Head of caudate nucleus (tissue), 42 donors: ENCODE measurements at regions not wholly inside any gene's neighbourhood (a gene's known extent, or its start where the extent isn't known, plus 50 kb on each side); places are given as distances from the start of the nearest gene placed in this dataset.

Source experiments
- DNase-seq, 42 donors: peaks; one replicate each; pipeline versions ENCODE4 v3.0.0 to v3.0.0-alpha.2; 2020 to 2021; ENCODE audit warnings: mixed read lengths in 7 of 42
- intact Hi-C: fragments of 100-400 bp; cut with DNase I; formaldehyde crosslinking; loops from one replicate; pipeline ENCODE4 v1.15.0; 2022

DNA sequence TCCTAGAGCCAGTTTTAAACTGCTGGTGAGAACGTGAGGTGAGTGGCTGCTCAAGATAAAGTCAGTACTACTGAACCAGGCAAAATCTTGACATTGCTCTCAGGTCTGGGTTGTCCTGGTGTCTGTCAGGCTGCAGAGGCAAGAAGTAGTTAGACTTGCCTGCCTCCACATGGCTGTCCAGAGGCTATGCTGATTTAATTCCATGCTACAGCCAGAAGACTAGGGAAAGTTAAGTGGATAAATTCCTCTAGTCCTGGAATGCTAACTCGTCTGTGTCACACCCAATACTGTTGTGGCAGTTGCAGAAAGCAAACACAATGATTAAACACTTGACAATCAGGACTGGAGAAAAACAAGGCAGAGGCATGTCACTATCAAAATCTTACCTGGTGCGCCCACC, 118.9 kb downstream of the ACER2 start:
- intact Hi-C loops: no loop called here
- DNase-seq: no peak

DNA sequence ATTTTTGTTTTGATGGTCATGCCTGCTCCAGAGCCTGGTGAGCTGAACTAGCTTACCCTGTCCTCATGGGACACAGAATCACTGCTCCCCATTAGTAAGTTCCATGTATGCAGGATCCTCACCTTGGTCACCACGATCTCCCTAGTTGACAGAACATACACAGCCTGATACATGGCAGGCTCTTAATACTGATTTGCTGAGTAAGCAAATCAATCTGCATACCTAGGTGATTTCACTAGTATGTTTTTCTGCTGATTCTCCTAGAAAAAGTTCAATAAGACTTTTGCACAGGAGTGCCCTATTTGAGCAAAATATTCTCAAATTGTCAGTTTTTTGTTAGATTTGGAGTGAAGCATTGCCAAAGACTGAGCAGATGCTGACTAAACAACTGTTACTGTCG, 113.7 kb downstream of the ACER2 start:
- intact Hi-C loops: no loop called here
- no peak for DNase-seq

DNA sequence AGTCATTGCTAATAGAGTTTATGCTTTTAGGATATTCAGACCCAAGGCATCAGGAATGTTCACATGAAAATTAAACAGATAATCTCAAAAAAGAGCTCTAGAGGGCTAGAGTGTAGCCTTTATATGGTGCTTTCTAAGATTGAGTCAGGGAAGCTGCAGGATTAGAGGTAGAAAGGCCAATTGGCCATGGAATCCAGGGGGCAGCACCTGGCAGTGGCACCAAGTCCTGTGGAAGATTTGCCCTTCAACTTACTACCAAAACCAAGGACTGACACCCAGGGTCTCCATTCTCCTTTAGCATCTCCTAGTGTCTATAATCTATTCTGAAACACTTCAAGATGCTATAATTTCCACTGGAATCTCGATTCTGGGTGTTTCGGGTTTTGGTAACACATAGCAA, 112.4 kb downstream of the ACER2 start:
- DNase-seq: no peak
- intact Hi-C loops: no loop called here

DNA sequence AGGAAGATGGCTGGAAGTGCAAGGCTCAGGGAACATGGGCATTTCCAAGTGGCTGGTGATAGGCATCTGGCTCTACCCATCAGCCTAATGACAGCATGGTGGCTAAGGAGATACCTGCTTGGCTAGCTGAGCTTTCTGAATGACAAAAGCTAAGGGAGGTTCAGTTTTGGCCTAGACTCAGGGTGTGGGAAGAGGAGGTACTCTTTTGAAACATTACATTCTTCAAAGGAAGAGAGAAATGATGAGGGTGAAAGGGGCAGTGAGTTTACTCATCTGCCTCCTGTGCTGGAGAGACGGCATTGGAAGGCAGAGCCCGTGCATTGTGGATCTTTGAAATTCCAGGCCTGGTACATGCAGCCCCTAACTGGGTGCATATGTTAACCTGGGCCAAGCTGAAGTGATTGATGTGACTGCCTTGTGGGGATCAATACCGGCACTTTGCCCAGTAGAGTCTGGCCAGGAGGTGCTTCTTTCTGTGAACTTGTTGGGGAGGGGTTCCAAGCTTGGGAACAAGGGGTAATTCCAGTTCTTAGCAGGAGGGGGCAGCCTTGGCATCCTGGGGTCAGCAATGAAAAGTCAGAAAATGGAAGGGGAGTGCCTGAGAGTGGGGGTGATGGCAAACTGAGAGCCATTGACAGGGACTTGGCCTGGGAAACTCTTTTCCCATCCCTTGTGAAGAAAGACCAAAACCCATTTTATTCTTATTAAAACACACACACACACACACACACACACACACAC, 108.6 kb downstream of the ACER2 start:
- intact Hi-C loops: no loop called here
- peak in 2 of 42 donors; percentile 37 to 65 for DNase-seq

DNA sequence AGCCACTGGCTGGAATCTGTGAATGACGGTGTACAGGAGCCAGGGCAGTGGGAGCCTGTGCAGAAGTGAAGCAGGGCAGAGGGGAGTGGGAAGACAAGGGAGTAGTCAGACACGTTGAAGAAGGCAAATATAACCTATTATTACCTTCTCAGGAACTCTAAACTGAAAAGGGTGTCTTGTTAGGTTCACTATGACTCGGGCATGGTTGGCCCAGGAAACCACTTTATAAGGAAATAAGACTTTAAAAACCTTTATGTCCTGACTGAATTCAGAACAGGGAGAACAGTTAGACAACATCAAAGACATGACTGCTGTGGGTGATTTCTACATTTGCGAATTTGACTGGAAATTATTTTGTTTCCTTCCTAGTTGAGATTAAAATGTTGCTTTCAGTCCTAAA, 107.5 kb downstream of the ACER2 start:
- intact Hi-C loops: no loop called here
- DNase-seq: no peak

DNA sequence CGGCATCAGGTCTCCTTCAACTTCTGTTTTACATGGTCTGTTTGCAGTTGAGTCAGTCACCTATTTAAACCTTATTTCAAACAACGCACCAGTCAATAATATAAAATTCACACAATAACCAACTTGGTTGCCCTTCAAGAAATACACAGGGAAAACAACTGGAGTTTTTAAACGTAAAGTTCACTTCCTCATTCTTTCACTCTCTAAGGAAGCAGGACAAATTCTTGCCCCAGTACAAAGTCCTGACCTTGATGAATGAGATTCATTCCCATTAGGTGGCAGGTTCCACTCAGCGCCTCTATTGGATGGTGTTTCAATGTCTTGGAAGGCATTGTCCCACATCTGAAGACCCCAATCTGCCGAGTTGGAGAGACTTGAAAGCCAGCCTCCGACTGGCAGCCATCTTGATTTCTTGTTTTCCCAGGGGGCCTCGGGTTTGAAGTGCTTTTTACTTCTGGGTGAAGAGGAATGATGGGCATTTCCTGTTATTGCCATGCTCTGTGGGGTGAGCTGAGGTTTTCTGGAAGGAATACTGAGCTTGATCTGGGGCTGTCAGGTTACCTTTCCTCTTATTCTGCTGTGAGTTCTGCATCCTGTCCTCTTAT, 105.0 kb downstream of the ACER2 start:
- DNase-seq: no peak
- intact Hi-C loops: no loop called here

DNA sequence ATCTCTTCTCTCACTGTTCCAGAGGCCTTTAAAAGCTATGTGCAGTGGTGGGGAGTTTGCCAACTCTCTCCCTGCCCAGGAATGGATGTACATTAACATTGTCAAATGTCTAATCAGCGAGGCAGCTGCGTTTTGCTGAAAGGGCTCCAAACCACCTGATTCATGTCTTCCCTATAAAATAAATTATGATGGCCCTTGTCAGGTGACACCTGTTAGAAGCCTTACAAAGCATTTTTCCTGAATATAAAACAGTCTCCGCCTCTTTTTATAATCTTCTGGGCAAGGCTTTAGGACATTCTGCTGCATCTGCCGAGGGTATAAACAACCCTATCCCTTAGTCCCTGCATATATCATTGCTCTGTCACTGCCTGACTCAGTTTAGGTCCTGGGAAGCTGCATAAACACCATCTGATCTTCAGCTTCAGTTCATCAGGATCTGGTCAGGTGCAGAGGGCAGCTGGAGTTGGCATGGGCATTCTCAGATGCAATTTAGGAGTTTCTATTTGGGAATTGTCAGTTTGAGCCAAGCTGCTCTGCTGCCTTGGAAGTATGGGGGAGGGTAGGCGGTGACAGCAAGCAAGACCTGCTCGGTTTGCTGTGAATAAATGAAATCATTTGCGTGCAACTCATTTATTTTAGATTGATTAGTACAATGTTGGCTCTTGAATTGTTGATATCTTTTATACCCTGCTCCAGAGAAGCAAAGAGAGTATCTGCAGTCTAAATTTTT, 103.5 kb downstream of the ACER2 start:
- DNase-seq: peak in 4 of 42 donors; percentile 45 to 61 (median 48)
- intact Hi-C loops: no loop called here

DNA sequence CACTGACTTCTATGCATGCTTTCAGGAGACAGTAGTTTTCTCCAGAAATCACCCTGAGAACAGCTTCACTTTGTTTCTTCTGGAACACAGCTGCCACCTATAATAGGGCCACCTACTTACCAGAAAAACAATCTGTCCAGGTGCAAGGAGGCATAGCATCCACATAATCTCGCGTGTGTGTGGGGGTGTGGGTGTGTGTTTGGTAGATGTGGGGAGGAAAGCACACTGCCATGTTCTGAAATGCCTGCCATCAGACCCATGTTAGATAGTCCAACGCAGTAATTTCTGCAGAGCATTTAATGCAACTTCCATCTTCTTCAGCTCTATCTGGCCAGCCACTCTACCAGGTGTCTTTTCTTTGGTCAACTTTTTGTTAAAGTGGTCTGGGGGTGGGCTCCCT, 102.9 kb downstream of the ACER2 start:
- peak in 19 of 42 donors; percentile 29 to 76 (median 53) for DNase-seq
- intact Hi-C loops: no loop called here

DNA sequence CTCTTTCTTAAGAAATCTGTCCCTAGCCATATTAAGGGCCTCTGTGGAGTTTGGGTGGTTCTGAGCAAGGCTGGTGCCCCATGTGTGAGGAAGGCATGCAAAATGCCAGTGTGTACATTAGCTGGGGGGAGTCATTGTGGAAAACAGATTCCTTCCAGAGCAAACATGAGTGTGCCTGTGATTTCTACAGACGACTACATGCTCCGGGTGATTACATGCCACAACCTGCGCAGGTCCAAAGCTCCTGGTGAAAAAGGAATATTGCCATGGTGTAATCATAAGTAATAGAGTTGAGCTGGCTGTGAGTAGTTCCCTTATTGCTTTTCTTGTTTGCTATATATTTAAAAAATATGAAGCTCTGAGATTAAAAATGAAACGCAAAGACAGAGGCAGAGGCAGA, 102.1 kb downstream of the ACER2 start:
- intact Hi-C loops: no loop called here
- no peak for DNase-seq
